Cardiac fibroblast (primary cell): ENCODE measurements at regions not wholly inside any gene's neighbourhood (a gene's known extent, or its start where the extent isn't known, plus 50 kb on each side); places are given as distances from the start of the nearest gene placed in this dataset.

Source experiments
- DNase-seq, 2 donors: peaks; one replicate each; pipeline versions ENCODE4 v3.0.0 to v3.0.0-alpha.2; 2010; ENCODE audit warnings: low read depth in 2 of 2
- H3K4me3 ChIP-seq, 2 donors: replicated peaks in 1 of 2; 1 replicate in 1 of 2; 2 replicates in 1 of 2; pipeline ENCODE4 v1.5.1; 2011; ENCODE audit warnings: low read depth in 2 of 2, low read length in 2 of 2, mild to moderate bottlenecking in 2 of 2, moderate library complexity in 1 of 2
- CTCF ChIP-seq: IDR thresholded peaks from one replicate; pipeline ENCODE4 v1.5.1; 2011; ENCODE audit warnings: low read depth, mild to moderate bottlenecking, low read length, inconsistent platforms

DNA sequence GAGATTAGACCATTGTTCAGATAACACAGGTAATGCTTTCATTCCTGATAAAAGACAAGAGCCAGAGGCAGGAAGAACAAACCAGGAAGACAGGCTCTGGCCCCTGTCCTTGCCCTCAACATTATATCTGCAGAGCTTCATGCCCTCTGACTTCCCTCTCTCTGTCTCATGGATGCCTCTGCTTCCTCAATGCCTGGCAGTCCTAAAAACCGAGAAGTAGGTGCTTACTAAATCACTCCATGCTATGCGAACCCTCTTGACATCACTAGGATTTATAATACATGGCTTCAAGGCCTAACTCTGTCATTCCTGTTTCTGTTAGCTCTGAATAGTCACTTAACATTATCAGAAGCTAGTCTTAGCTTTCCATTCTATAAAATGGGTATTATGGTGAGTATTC, 117.8 kb downstream of the TLR4 start:
- no peak for TF ChIP-seq CTCF

DNA sequence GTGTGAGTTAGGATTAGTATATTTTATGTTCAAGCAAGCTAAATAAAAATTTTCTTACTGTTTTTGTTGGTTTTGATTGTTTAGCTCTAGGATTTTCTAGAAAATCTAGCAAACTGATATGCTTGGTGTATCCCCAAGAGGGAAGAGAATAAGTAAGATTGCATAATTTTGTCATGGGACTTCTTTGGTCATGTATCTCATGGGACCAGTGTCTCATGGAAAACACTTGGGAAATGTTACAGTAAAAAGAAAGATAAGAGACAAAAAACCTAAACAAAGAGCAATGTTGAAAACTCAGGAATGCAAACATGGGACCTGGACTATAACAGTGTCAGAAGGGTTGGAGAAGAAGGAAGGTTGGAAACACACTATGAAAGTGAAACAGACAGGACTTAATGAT, 119.4 kb downstream of the TLR4 start:
- no peak overlapping the region for H3K4me3 ChIP-seq
- DNase-seq, result no peak
- no peak for TF ChIP-seq CTCF

More for the DNA sequence above, 117.8 kb downstream of the TLR4 start:
- no peak for DNase-seq
- no peak overlapping the region for H3K4me3 ChIP-seq

GRCh38 chr9:117825609-117826347, 121.6 kb downstream of the TLR4 start:
- TF ChIP-seq CTCF, result no peak
- DNase-seq, result no peak
- H3K4me3 ChIP-seq, result no peak overlapping the region

GRCh38 chr9:117826837-117827236, 122.6 kb downstream of the TLR4 start:
- H3K4me3 ChIP-seq, result no peak overlapping the region
- DNase-seq, result no peak
- TF ChIP-seq CTCF, result no peak

DNA sequence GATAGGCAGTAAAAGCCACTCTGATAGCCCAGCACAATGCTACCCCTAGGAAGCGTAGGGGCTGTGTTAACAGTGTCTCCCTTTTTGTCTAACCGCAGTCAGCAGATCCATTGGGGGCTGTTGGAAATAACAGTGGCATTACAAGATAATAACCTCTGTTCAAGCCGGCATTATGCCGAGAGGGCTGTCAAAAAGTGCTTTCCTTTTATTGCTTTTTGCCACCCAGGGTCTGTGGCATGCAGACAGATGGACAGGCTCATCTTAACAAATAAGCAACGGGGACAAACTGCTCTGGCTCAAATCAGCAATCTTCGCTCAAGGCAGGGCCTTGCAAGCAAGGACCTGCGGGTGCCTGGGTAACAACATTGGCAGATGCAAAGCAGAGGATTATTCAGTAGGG, 123.3 kb downstream of the TLR4 start:
- no peak overlapping the region for H3K4me3 ChIP-seq
- no peak for TF ChIP-seq CTCF
- DNase-seq, result no peak

DNA sequence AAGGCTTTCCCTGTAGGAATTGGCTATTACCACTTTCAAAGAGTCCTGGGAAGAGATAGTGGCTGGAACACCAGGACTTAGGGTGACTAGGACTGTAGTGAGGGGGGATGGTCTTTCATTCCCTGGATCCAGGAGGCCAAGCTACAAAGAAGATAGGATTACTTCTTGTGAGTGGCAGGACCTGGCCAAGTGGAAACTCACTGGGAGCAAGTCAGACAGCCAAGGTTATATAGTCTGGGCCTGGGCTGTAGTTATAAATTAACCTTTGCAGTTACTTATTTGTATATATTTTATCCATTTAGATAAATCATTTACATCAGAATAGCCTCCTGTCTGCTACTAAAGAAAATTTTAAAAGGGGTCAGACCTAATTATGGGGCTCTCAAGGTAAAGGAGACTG, 124.3 kb downstream of the TLR4 start:
- H3K4me3 ChIP-seq, result no peak overlapping the region
- DNase-seq, result no peak
- TF ChIP-seq CTCF, result no peak

DNA sequence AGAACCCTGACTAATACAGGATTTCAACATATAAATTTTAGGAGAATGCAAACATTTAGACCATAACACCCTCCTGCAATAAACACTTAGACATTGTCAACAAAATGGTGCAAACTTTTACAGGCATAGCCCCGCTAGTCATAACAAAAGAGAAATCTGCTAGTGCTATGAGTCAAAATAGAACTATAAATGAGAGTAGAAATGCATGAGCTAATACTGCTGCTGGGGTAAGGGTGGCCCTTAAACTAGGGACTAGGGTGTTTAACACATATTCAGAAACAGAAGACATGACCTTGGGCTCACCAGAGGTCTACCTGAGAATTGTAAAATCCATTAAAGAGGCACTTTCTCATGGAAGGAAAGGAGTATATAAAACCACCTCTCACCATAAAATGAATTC, 131.6 kb downstream of the TLR4 start:
- H3K4me3 ChIP-seq, result no peak overlapping the region
- no peak for TF ChIP-seq CTCF
- DNase-seq, result no peak
